NOMO-1 treated with dmso at 0.1 percent for 144 hours (cell line): ENCODE measurements at regions not wholly inside any gene's neighbourhood (a gene's known extent, or its start where the extent isn't known, plus 50 kb on each side); places are given as distances from the start of the nearest gene placed in this dataset.
"Not testable (repeated sequence)": the region's sequence is repeated elsewhere in the genome, so short reads cannot be mapped to it uniquely, and the experiment has no call there.

Experiments used
- DNase-seq: peaks from one replicate; lab custom pipeline; 2025; ENCODE audit not compliant: unreplicated experiment; lab: John Stamatoyannopoulos, UW

DNA sequence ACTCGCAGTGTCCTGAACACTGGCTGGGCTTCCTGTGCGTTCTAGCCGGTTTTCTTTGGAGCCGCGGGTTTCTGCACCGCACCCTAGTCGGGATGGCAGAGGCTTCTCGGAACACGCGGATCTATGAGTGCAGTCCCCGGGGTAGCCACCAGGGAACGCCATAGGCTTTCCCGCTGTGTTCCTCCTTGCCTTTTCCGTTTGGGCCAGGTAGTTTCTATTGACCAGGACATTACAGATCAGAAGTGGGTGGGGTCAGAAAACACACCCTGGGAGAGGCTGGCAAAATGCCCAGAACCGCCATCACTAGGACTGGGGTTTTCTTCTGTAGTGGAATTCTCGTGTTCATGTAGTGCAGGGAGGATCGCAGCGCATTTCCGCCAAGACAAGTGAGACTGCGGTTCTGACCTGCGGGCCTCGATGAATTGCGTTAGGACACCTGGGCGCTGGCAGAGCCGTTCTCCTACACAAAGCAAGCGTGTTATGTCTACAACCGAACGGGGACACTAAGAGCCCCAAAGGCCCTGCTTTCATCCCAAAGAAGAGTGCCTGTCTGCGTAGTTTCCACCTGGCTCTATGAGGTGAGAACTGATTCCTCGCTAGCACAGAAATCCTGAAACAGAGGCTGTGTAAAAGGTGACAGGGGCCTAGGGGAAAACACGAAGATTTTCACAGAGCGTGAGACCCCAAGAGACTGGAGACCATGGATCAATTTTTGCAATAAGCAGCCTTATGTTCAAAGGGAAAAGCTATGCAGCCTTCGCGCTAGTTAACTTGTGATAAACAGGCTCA, 121.5 kb downstream of the PPIAL4G start:
- not testable (repeated sequence) for DNase-seq

DNA sequence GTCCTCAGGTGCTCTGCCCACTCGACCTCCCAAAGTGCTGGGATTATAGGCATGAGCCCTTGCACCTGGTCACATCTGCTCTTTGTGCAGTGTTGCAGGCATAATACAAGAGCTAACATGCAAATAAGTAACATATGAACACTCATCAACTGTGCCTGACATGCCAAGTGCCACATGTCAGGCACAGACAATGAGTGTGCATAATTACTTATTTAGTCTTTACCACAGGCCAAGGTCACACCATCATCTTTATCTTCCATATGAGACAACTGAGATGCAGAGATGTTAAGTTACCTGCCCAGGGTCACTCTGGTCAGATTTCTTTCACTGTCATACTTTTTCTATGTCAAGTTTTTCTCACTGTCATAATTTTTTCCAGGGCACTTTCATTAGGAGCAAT, 126.1 kb downstream of the PPIAL4G start:
- no peak for DNase-seq

DNA sequence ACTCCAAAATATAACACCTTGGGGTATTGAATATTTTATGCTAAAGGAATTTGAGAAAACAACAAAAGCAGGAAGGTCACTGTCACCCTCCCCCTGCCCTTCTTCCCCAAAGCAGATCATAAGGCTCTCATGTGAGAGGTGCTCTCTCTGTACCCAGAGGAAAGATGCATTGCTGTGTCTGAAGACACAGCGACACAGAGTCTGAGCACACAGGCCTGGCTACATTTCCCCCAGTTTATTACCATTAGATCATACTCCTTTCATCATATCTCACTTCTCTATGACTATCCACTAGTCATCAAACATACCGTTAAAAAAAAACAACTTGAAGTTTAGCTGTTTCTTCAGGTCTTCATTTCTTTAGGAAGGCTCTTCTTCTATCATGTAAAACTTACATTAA, 127.1 kb downstream of the PPIAL4G start:
- DNase-seq: no peak

DNA sequence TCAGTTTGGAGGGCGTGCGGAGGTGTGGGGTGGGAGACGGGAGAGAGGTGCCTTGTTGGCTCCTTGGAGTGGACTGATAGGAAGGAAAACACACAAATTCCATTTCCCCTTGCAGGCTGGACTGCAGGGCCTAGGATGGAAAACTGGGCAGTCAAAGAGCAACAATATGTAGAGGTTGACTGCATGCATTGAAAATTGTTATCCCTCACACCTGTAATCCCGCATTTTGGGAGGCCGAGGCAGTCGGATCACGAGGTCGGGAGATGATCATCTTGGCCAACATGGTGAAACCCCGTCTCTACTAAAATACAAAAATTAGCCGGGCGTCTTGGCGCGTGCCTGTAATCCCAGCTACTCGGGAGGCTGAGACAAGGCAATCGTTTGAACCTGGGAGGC, 128.2 kb downstream of the PPIAL4G start:
- no peak for DNase-seq

DNA sequence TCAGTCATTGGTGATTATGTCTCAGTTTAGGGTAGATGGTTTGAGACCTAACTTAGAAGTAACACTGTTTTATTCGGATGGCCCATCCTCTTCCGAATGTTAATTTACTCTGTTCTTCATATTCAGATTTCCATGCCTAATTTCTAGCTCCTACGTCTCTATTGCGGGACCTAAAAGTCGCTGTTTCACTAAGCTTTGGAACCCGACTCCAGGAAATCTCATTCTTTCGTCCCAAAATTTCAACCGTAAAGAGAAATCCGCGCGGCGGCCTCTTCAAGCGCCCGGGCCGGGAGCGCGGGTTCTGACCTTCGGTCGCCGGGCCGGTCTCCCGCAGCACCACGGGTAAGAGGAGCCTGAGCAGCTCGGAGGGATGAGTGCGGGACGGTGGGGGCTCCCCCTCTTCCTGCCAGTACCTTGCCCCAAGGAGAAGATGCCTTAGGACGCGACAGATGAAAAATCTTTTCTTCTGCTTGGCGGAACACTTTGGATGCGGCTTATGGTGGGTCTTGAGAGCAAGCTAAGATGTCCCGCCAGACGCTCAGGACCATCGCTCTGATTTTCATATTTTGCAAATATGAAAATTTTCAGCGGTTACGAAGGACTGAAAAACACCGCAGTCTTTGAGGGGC, 128.7 kb downstream of the PPIAL4G start:
- no peak for DNase-seq

DNA sequence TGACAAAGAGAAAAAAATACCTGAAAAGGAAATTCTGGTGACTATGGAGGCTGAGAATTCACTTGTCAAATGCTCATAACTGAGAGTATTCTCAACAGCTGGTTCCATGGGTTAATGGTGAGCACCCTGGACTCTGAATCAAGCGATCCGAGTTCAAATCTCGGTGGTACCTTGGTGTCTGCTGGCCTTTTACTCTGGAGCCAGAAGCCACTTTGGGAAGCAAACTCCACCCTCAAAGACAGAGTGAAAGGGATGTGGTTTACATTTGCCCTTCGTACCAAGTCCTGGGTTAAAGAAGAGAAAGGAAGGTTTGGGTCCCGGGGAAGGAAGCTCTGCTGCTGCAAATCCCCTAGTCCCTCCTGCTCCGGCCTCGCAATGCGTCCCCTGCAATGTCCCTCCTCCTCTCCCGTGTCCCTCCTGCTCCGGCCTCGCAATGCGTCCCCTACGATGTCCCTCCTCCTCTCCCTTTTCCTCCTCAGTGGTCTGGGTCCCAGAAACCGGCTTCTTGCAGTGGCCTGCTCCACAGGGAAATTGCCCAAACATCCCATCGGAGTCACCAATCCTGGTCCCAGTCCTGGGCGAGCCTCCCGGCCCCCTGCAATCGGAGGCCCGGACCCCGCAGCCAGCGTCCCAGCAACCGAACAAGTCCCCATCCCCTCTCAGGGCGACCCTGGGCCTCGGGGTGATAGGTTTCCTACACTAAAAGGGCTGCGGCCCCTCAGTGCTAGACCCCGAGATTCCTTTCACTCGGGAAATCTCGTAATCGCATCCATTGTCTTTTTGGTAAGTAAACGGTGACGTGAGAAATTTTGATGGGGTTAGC, 129.4 kb downstream of the PPIAL4G start:
- DNase-seq: no peak

DNA sequence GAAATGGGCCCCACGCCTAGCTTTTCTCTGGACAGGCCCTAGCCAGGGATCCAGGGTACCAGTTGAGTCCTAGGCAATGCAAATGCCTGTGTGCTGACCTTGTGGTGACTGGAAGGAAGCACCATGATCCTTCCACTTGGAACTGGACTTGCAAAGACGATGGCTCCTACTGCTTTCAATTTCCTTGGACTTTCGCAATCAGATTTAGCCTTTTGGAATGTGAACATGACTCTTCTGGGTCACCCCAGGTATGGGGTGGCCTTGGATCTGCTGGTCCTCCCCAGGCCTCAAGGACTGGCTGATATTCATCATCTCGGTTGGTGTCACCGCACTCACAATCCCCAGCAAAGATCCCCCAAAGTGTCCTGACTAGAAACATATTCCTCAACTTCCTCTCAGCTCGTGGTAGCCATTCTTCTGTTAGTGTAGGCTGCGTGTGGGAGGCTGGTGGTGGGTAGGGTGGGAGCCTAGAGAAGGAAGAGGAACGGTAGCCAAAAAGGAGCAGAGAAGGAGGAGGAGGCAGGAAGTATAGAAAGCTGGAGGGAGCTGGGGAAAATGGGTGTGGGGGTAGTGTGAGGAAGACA, 130.5 kb downstream of the PPIAL4G start:
- no peak for DNase-seq

DNA sequence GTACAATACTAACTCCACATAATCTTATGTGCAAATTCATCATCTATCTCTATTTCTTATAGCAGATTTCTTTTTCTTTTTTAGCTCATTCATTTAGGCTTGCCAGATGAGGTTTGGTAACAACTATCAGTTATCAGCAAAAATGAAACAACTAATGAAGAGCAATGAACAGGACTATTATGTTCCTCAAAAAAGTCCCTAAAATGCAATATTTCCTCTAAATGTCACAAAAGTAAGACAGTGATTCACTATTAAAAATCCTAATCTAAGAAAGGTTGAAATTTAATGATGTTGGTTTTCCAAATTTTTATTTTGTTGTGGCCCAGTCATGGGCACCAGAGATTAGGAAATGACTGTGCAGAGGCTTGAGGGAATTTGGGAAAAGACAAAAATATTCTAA, 135.3 kb downstream of the PPIAL4G start:
- no peak for DNase-seq

DNA sequence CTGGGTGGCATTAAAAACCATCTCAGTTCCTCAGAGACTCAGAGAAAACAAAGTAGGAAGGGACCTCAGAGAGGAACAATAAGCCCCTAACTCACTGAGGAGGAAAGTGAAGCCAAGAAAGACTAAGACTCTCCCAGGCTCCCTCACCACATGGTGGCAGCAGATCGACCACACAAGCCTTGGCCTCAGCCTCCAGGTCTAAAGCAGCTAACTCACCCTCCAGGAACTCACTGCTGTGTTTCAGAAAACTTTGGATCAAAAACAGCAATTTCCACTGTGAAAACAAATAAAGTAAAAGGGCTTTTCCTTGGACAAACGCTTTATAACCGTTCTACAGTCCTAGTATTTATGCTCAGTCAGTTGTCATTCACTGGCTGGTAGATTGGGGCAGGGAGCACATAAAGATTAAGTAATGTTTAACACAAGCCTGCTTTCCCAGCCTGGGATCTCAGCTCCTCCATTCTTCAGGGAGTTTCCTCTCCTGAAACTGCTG, 137.4 kb downstream of the PPIAL4G start:
- DNase-seq: not testable (repeated sequence)

DNA sequence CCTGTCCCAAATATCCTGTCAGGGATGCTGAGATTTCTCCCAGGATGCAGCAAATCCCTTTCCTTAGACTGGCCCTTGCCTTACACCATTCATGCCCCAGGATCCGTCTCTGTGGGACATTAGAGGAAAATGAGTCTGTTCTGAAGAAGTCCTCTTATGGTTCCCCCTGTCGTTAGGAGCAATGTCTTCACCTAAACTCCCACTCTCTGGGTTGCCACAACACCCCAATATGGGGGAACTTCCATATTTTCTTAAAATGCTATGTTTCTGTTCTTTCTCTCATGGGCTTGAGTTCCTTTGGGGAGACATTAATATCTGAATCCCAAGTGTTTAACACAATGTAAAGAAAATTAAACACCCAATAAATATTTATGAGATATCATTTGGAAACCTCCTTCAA, 138.5 kb downstream of the PPIAL4G start:
- not testable (repeated sequence) for DNase-seq

DNA sequence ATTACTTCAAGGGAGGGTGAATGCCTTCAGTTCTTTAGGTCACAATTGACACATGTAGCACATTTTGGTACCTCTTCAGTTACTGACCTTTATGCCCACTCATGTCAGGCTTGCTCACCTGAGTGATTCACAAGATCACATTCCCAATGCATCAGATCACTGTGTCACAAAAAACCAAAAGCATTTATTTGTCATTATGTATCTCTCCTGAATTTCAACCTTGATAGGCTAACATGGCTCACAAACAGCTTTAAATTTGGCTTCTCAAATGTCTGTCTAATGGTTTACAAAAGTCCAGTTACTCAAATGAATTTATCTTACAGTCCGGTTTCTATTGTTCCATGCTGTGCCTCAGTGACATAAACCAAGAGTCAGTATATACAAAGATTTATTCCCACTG, 141.4 kb downstream of the PPIAL4G start:
- DNase-seq: not testable (repeated sequence)

DNA sequence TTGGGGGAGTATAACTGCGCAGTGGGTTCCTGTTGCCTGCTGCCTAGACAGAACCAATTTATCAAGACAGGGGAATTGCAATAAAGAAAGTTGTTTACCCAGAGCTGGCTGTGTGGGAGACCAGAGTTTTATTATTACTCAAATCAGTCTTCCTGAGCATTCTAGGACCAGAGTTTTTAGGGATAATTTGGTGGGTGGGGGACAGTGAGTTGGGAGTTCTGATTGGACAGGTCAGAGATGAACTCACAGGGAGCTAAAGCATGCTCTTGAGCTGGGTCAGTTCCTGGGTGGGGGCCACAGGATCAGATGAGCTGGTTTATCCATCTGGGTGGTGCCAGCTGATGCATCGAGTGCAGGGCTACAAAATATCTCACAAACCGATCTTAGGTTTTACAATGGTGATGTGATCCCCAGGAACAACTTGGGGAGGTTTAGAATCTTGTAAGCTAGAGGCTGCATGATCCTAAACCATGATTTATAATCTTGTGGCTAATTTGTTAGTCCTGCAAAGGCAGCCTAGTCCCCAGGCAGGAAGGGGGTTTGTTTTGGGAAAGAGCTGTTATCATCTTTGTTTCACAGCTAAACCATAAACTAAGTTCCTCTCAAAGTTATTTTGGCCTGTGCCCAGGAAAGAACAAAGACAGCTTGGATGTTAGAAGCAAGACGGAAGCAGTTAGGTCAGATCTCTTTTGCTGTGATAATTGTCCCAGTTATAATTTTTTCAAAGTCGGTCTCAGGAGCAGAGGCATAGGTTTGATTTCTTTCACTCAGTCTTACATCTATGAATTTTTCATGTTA, 146.8 kb downstream of the PPIAL4G start:
- not testable (repeated sequence) for DNase-seq

DNA sequence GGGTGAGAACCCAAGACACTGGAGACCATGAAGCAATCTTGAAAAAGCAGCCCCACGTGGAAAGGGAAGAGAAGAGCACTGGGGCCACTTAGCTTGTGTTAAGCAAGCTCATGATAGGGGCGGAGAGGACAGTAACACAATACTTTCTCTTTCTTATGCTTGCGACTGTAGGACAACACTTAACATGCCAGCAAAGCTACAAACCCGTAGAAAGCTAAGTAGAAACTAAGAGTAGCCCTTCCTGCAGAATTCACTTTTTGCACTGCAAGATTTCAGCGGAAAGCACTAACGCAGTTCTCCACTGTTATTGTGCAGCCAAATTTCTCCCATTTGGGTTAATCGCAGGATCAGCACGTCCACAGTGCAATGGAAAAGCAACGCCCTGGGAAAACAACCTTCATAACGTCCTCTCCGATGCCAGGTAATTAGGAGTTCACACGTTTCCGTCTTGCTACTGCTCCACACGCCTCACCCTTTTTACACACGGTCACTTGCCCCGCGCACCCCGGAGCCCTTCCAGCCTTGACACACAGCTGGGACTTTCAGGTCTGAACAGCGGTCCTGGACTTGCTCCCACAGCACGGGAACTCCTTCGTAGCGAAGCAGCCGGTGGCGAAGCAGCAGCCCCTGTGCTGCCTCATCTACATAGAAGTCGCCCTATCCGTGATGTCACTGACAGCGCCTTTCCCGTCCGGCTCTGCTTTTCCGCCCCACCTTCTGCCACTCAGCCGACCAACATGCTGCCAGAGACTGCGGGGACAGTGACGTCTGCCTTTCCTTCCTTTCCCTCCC, 148.6 kb downstream of the PPIAL4G start:
- peak; percentile 85 for DNase-seq

DNA sequence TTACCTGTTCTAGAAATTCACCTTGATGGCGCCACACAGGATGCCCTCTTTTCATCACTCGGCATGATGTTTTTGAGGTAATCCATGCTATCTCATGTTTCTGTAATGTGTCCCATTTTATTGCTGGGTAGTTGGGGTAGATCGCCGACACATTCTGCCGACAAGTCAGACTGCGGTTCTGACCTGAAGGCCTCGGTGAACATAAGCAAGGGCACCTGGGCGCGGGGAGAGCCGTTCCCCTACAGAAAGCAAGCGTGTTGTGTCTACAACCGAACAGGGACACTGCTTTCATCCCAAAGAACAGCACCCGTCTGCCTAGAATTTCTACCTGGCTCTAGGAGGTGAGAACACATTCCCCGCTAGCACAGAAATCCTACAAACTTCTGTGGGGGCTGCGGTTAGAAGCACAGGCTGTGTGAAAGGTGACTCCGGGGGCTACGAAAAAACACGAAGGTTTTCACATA, 149.2 kb downstream of the PPIAL4G start:
- DNase-seq: no peak

DNA sequence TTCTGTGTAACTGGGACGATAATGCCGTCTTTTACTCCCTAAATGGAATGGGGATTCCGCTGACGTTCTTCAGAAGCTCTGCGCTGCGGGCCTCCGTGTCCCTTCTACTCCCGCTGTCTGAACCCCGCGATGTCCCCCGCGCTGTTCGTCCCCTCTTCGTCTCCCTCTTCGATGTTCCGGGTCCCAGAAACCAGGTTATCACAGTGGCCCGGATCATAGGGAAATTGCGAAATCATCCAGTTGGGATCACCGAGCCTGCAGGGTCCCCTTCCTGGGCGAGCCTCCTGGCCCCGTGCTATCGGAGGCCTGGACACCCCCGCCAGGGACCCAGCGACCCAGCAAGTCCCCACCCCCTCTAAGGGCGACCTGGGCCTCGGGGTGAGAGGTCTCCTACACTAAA, 154.2 kb downstream of the PPIAL4G start:
- DNase-seq: no peak

DNA sequence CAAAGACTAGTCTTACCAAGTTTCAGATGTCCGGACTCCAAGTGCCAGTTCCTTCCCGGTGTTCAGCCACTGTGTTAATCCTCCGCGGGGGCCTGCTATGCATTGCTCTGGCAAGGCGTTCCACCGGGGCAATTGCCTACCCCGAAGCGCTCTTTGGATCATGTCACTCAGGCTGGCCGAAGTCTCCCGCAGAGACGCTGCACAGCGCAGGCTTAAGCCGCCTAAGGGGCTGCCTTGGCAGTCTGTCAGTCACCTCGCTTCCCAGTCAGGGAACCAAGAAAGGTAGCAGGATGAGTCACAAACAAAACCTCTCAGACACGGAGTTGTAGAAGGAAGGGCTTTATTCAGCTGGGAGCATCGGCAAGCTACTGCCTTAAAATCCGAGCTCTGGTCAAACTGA, 158.1 kb downstream of the PPIAL4G start:
- not testable (repeated sequence) for DNase-seq

DNA sequence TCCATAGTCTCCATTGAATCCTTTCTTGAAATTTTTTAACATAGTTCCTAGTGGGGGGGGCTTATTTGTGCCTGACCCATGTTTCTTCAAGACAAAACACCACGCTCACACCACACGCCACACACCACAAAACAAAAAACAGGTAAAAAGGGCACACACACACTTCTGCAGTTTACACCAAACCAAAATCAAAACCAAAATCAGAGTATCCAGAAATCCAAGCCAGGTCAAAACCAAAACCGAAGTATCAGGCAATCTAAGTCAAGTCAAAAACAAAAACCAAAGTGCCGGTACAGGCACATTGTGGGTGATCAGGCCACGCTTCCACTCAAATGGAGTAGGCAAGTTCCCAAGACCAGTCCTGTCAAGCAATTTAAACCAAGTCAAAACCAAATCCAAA, 158.6 kb downstream of the PPIAL4G start:
- DNase-seq: not testable (repeated sequence)

DNA sequence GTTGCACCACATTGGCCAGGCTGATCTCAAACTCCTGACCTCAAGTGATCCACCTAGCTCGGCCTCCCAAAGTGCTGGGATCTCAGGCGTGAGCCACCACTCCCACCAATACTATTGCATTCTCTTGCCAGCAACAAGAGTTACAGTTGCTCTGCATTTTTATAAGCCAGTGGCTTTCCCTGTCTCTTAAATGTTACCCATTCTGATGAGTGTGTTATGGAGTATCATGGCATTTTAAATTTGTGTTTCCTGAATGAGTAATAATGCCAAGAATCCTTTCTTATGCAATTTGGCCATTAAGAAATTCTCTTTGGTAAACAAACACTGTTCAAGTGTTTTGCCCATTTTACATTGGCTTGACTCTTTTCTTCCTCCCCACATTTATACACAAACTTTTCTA, 163.0 kb downstream of the PPIAL4G start:
- not testable (repeated sequence) for DNase-seq

DNA sequence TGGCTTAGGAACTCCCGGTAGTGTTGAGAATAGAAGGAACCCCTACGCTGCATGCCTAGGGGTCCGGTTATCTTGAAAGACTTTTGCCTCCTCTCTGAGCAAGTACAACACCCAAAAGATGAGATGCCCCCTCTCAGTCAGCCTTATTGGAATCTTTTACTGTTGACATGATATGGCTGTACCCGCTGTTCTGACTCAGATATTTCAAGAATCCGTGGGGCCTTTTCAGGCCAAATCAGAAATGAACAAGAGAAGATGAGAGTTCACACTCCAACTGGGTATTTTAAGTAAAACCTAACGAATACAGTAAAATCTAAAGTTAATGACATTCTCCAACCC, 164.2 kb downstream of the PPIAL4G start:
- no peak for DNase-seq
